AML-193 (cell line): ENCODE measurements at regions not wholly inside any gene's neighbourhood (a gene's known extent, or its start where the extent isn't known, plus 50 kb on each side); places are given as distances from the start of the nearest gene placed in this dataset.
"Not testable (repeated sequence)": the region's sequence is repeated elsewhere in the genome, so short reads cannot be mapped to it uniquely, and the experiment has no call there.

Experiments
- DNase-seq, 2 experiments: peaks; one replicate each; lab custom pipeline; 2025; lab: John Stamatoyannopoulos, UW

GRCh38 chr6:5838656-5839396, 167.9 kb downstream of the NRN1 start:
- DNase-seq, result no peak

GRCh38 chr6:5837323-5837722, 169.4 kb downstream of the NRN1 start:
- DNase-seq, result no peak

GRCh38 chr6:5836597-5836996, 170.1 kb downstream of the NRN1 start:
- not testable (repeated sequence) for DNase-seq

DNA sequence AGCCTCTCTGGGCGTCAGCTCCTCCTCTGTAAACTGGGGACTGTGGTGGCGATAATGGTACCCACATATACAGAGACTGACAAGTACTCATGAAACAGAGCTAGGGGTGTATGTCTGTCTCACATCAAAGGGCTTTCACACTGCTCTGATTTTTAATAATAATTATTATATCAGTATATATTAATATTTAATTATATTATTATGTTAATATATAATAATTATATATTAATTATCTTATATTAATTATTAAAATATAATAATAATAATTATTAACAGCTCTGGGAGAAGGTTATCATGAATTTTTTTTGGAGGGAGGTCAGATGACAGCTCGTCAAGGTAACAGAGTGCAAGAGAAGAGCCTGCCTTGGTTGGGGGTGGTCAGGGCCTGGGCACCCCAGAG, 173.6 kb downstream of the NRN1 start:
- no peak for DNase-seq

- no peak for DNase-seq
These were observed 174.1 kb downstream of the NRN1 start for GRCh38 chr6:5832668-5833067.

- DNase-seq, result peak; percentile 92 to 95
These were observed 175.4 kb downstream of the NRN1 start for GRCh38 chr6:5831219-5831862.

DNA sequence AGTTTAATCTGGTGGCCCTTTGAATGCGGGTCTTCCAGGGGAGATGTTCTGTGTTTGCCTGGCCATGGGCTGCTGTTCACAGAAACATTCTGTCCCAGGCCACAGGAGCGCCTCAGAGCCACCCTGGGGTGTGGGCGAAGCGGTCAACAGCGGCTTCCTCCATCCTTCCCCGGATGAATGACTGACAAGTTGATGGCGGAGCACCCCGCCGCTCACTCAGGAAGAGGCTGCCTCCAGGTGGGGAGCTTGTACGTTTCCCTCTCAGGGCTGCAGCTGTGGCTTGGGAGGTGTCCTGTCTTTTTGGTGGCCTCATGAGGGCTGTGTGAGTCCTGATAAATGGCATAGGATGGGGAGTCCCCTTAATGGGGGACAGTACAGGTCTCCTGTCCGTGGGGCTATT, 178.4 kb downstream of the NRN1 start:
- no peak for DNase-seq

GRCh38 chr6:5827056-5827904, 179.4 kb downstream of the NRN1 start:
- DNase-seq, result peak; percentile 78 to 85

- not testable (repeated sequence) for DNase-seq
These were observed 182.2 kb downstream of the NRN1 start for GRCh38 chr6:5824382-5824983.
